GM12878 (cell line): ENCODE measurements at regions not wholly inside any gene's neighbourhood (a gene's known extent, or its start where the extent isn't known, plus 50 kb on each side); places are given as distances from the start of the nearest gene placed in this dataset.

ENCODE experiments used
- ATAC-seq: fragments of 200-7000 bp; cut with Tn5 transposase; 3 replicates; pipeline ENCODE4 v1.9.1; 2020; ENCODE audit warnings: mild to moderate bottlenecking, moderate library complexity
- BruUV-seq: library from RNA; stranded (reverse); fragments of 400-500 nt; replicated peaks from 2 replicates; lab custom pipeline; 2021; lab: Mats Ljungman, UMichigan
- CTCF ChIA-PET: fragments of 300-600 bp; sonication (Branson Sonifier 250); formaldehyde crosslinking; extraction: SDS; loops from one replicate; lab custom pipeline; 2021; ENCODE audit warnings: inconsistent platforms; lab: Yijun Ruan, JAX
- POLR2A ChIA-PET: fragments of 350-600 bp; formaldehyde crosslinking; extraction: SDS; loops from one replicate; lab custom pipeline; 2021; ENCODE audit warnings: inconsistent platforms; lab: Charles Lee
- RAD21 ChIA-PET: fragments of 300-600 bp; sonication (Branson Sonifier 250); formaldehyde crosslinking; loops from one replicate; lab custom pipeline; 2023; ENCODE audit warnings: antibody characterized with exemption; ENCODE audit not compliant: unreplicated experiment; lab: Charles Lee
- SMC1A ChIA-PET: fragments of 300-600 bp; sonication (Branson Sonifier 250); formaldehyde crosslinking; loops from one replicate; lab custom pipeline; 2023; ENCODE audit not compliant: unreplicated experiment, uncharacterized antibody; lab: Charles Lee
- DNase-seq: peaks from one replicate; pipeline ENCODE4 v3.0.0-alpha.2; 2011; ENCODE audit warnings: low read depth, low spot score
- FAIRE-seq: peaks from 3 replicates; lab custom pipeline; 2011; peaks lifted over from hg19 to GRCh38; lab: Jason Lieb, UNC
- H2AFZ ChIP-seq: 2 replicates; pipeline ENCODE4 v1.6.0; 2011; ENCODE audit warnings: low read depth, low read length, control low read depth; ENCODE audit not compliant: control insufficient read depth
- H3K27ac ChIP-seq: 2 replicates; pipeline ENCODE4 v1.5.1; 2011; ENCODE audit warnings: control low read depth; ENCODE audit not compliant: control insufficient read depth, insufficient read depth
- H3K27me3 ChIP-seq, 2 experiments: replicated peaks in 1 of 2; 2 replicates each; pipeline versions ENCODE4 v1.6.0 to v1.6.1; 2011; ENCODE audit warnings: low read length in 1 of 2; ENCODE audit not compliant: control insufficient read depth in 2 of 2, insufficient read depth in 2 of 2
- H3K36me3 ChIP-seq, 2 experiments: 2 replicates each; pipeline ENCODE4 v1.5.1; 2011; ENCODE audit warnings: low read length in 1 of 2; ENCODE audit not compliant: control insufficient read depth in 2 of 2, insufficient read depth in 2 of 2
- H3K4me1 ChIP-seq: 2 replicates; pipeline ENCODE4 v1.6.1; 2011; ENCODE audit warnings: mild to moderate bottlenecking, low read length, moderate library complexity, mixed read lengths; ENCODE audit not compliant: control insufficient read depth, insufficient read depth
- H3K4me2 ChIP-seq: 2 replicates; pipeline ENCODE4 v1.6.0; 2011; ENCODE audit warnings: control low read depth; ENCODE audit not compliant: control insufficient read depth, insufficient read depth
- H3K4me3 ChIP-seq: fragments of 200-600 bp; sonication (generic); 2 replicates; pipeline ENCODE4 v1.5.1; 2016
- H3K79me2 ChIP-seq: 2 replicates; pipeline ENCODE4 v1.6.0; 2011; ENCODE audit warnings: low read length; ENCODE audit not compliant: control insufficient read depth, insufficient read depth
- H3K9ac ChIP-seq: 2 replicates; pipeline ENCODE4 v1.8.0; 2011; ENCODE audit warnings: low read length, control low read depth, mixed read lengths; ENCODE audit not compliant: control insufficient read depth, insufficient read depth
- H3K9me3 ChIP-seq: replicated peaks from 3 replicates; pipeline ENCODE4 v1.5.1; 2011; ENCODE audit warnings: mild to moderate bottlenecking, low read length; ENCODE audit not compliant: control insufficient read depth, insufficient read depth
- H4K20me1 ChIP-seq: 2 replicates; pipeline ENCODE4 v1.6.0; 2011; ENCODE audit not compliant: control insufficient read depth, insufficient read depth
- CHD2 ChIP-seq: IDR thresholded peaks from 2 replicates; pipeline ENCODE4 v1.6.1; 2011; ENCODE audit warnings: low read depth, low read length, improper control_type of control experiment, borderline replicate concordance
- DPF2 ChIP-seq: fragments of 450-650 bp; IDR thresholded peaks from 2 replicates; pipeline ENCODE4 v1.6.1; 2017; ENCODE audit warnings: mild to moderate bottlenecking
- EGR1 ChIP-seq, 2 experiments: IDR thresholded peaks; 1 replicate in 1 of 2; 2 replicates in 1 of 2; pipeline ENCODE4 v1.6.1; 2011 to 2012; ENCODE audit warnings: low read depth in 2 of 2, low read length in 2 of 2, borderline replicate concordance in 1 of 2, mild to moderate bottlenecking in 1 of 2, moderate library complexity in 1 of 2
- FOXK2 ChIP-seq: fragments of 450-650 bp; IDR thresholded peaks from 2 replicates; pipeline ENCODE4 v1.6.1; 2017; ENCODE audit warnings: mild to moderate bottlenecking, moderate library complexity
- IKZF1 ChIP-seq: fragments of 450-650 bp; conservative IDR thresholded peaks from 2 replicates; pipeline ENCODE4 v1.6.1; 2017; ENCODE audit warnings: antibody characterized with exemption, mild to moderate bottlenecking
- IRF3 ChIP-seq: fragments of 450-650 bp; IDR thresholded peaks from 2 replicates; pipeline ENCODE4 v1.6.1; 2014; ENCODE audit warnings: mild to moderate bottlenecking
- JUND ChIP-seq: IDR thresholded peaks from 2 replicates; pipeline ENCODE4 v1.6.1; 2012; ENCODE audit warnings: low read depth, mild to moderate bottlenecking, low read length, improper control_type of control experiment, moderate library complexity
- LARP7 ChIP-seq: fragments of 450-650 bp; IDR thresholded peaks from 2 replicates; pipeline ENCODE4 v1.6.1; 2017; ENCODE audit warnings: mild to moderate bottlenecking
- MEF2B ChIP-seq: fragments of 450-650 bp; IDR thresholded peaks from 2 replicates; pipeline ENCODE4 v1.6.1; 2018; ENCODE audit warnings: mild to moderate bottlenecking, moderate library complexity; ENCODE audit not compliant: partially characterized antibody, poor library complexity, severe bottlenecking
- NR2F1 ChIP-seq: fragments of 450-650 bp; conservative IDR thresholded peaks from 2 replicates; pipeline ENCODE4 v1.6.1; 2017; ENCODE audit warnings: mild to moderate bottlenecking
- POLR2A ChIP-seq: IDR thresholded peaks from 2 replicates; pipeline ENCODE4 v1.6.1; 2011; ENCODE audit warnings: low read depth, mild to moderate bottlenecking, low read length
- REST ChIP-seq: IDR thresholded peaks from 2 replicates; pipeline ENCODE4 v1.6.1; 2012; ENCODE audit warnings: mild to moderate bottlenecking, low read depth, low read length
- SMAD1 ChIP-seq: fragments of 450-650 bp; IDR thresholded peaks from 2 replicates; pipeline ENCODE4 v1.6.1; 2018; ENCODE audit warnings: mild to moderate bottlenecking, low read depth; ENCODE audit not compliant: partially characterized antibody
- SREBF1 ChIP-seq: IDR thresholded peaks from 2 replicates; pipeline ENCODE4 v1.6.1; 2012; ENCODE audit warnings: mild to moderate bottlenecking, low read length
- STAT3 ChIP-seq: IDR thresholded peaks from 2 replicates; pipeline ENCODE4 v1.6.1; 2011; ENCODE audit warnings: low read depth, low read length, improper control_type of control experiment
- SUZ12 ChIP-seq: fragments of 200-600 bp; sonication (generic); IDR thresholded peaks from one replicate; pipeline ENCODE4 v1.6.1; 2018; ENCODE audit warnings: antibody characterized with exemption, mild to moderate bottlenecking; ENCODE audit not compliant: unreplicated experiment
- ZZZ3 ChIP-seq: IDR thresholded peaks from 2 replicates; pipeline ENCODE4 v1.6.1; 2011; ENCODE audit warnings: low read depth; ENCODE audit not compliant: control insufficient read depth, insufficient read length
- WGBS: methylation state at CpG from one replicate; pipeline ENCODE4 v1.1.6; 2016; ENCODE audit warnings: low lambda C conversion rate; ENCODE audit not compliant: insufficient replicate concordance, insufficient coverage; ENCODE audit errors: missing lambda C conversion rate; 5-methylcytosine and 5-hydroxymethylcytosine counted together
- in situ Hi-C: fragments of 300-500 bp; cut with MboI; formaldehyde crosslinking; loops from 9 replicates; pipeline ENCODE4 v1.14.3; 2018; ENCODE audit warnings: mixed read lengths
- intact Hi-C: fragments of 100-400 bp; cut with micrococcal nuclease; formaldehyde crosslinking; loops from one replicate; pipeline ENCODE4 v1.14.2; 2022; ENCODE audit not compliant: unreplicated experiment

GRCh38 chr3:137324114-137324513 is 366.3 kb downstream of the IL20RB start:
- no peak overlapping the region for H3K4me3 ChIP-seq
- ATAC-seq: no peak
- H3K4me1 ChIP-seq: peaks cover 6% of the 10 kb centered on the region; the same call in 1 of the 2 replicates
- no peak overlapping the region for H3K9ac ChIP-seq
- no peak overlapping the region for H2AFZ ChIP-seq
- no peak for DNase-seq
- BruUV-seq: no TSS peak
- no peak overlapping the region for H3K4me2 ChIP-seq
- ChIA-PET POLR2A (no interaction called here), SMC1A (interaction anchor here (1.6 kb wide), 1 partner anchor 23 kb away, joined by 3 read pairs; no protein-coding TSS in a partner anchor), CTCF (interaction anchor here (1.1 kb wide), 1 partner anchor 29 kb away, joined by 3 read pairs; no protein-coding TSS in a partner anchor), RAD21 (no interaction called here)
- no peak for FAIRE-seq
- H3K79me2 ChIP-seq: no peaks in the 10 kb centered on the region
- no peaks in the 10 kb centered on the region for H3K36me3 ChIP-seq
- WGBS: 95% methylated on average over 2 of the region's 2 CpGs
- no peak for TF ChIP-seq NR2F1
- TF ChIP-seq STAT3: no peak
- no peak for TF ChIP-seq REST
- TF ChIP-seq SUZ12: no peak
- TF ChIP-seq POLR2A: no peak
- no peak for TF ChIP-seq CHD2
- no peak for TF ChIP-seq LARP7
- no peak for TF ChIP-seq MEF2B
- TF ChIP-seq JUND: no peak
- no peak for TF ChIP-seq ZZZ3
- TF ChIP-seq IRF3: no peak
- no peak for TF ChIP-seq SREBF1
- TF ChIP-seq DPF2: no peak
- TF ChIP-seq IKZF1: no peak
- TF ChIP-seq SMAD1: no peak
- TF ChIP-seq FOXK2: no peak
- TF ChIP-seq EGR1 (IDR thresholded peaks at IDR 0.05; ENCODE audit: borderline replicate concordance in 1 of 2, low read depth in 2 of 2, low read length in 2 of 2): no peak
- H4K20me1 ChIP-seq: no peaks in the 10 kb centered on the region
- H3K9me3 ChIP-seq: peaks cover 2% of the 10 kb centered on the region; the same call in 2 of the 3 replicates
- in situ Hi-C loops: no loop called here
- no peak overlapping the region for H3K27ac ChIP-seq
- intact Hi-C loops: loop anchor here (10.0 kb wide), 1 partner anchor 711 kb away; no protein-coding TSS in a partner anchor
- H3K27me3 ChIP-seq: no peaks in the 10 kb centered on the region
